ENCODE measurements at regions not wholly inside any gene's neighbourhood (a gene's known extent, or its start where the extent isn't known, plus 50 kb on each side); places are given as distances from the start of the nearest gene placed in this dataset.

DNA sequence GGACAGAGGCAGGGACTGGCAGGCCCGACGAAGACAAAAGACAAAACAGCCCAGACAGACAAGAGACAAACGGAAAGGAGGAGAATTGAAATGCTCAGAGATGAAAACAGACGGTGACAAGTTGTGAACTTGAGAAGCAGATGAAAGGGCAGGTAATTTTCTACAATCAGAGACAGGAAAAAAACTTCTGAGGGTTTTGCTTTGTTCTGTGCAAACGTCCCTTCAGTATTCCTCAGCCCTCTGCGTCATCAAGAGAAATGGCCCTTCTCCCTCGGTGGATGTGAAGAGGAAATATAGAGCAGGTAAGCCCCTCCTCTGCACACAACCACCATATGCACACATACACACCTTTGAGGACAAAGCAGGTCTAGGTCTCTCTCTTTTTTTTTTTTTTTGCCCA is 206.6 kb downstream of the UACA start:
- TF ChIP-seq NR2F6 (CRISPR knock-in tag; IDR thresholded peaks at IDR 0.05) = no peak
- TF ChIP-seq ZNF217 (CRISPR knock-in tag; IDR thresholded peaks at IDR 0.05) = no peak
- no peak for TF ChIP-seq ZKSCAN8 (CRISPR knock-in tag; IDR thresholded peaks at IDR 0.05)
- TF ChIP-seq KAT2B (IDR thresholded peaks at IDR 0.05; ENCODE audit: low read depth, low read length) = no peak
- no peak for TF ChIP-seq SMAD1 (IDR thresholded peaks at IDR 0.05; ENCODE audit: low read depth, low read length, partially characterized antibody)
- TF ChIP-seq MTF1 (CRISPR knock-in tag; IDR thresholded peaks at IDR 0.05; ENCODE audit: borderline replicate concordance) = no peak
- TF ChIP-seq MCM5 (IDR thresholded peaks at IDR 0.05; ENCODE audit: low read depth) = no peak
- TF ChIP-seq KAT7 (CRISPR knock-in tag; IDR thresholded peaks at IDR 0.05; ENCODE audit: borderline replicate concordance) = no peak
- no peak for TF ChIP-seq TCFL5 (CRISPR knock-in tag; conservative IDR thresholded peaks at IDR 0.05)
- no peak for TF ChIP-seq TOE1 (IDR thresholded peaks at IDR 0.05; ENCODE audit: borderline replicate concordance)
- no peak for TF ChIP-seq TOE1 (CRISPR knock-in tag; IDR thresholded peaks at IDR 0.05; ENCODE audit: borderline replicate concordance, low read depth)
- no peak for TF ChIP-seq ZNF764 (CRISPR knock-in tag; IDR thresholded peaks at IDR 0.05; ENCODE audit: low read depth)
- TF ChIP-seq MAFK (IDR thresholded peaks at IDR 0.05; ENCODE audit: low read length) = no peak
- no peak for TF ChIP-seq CBX3 (IDR thresholded peaks at IDR 0.05; ENCODE audit: borderline replicate concordance in 1 of 2, low read length in 2 of 2)
- TF ChIP-seq, protein P1, sequence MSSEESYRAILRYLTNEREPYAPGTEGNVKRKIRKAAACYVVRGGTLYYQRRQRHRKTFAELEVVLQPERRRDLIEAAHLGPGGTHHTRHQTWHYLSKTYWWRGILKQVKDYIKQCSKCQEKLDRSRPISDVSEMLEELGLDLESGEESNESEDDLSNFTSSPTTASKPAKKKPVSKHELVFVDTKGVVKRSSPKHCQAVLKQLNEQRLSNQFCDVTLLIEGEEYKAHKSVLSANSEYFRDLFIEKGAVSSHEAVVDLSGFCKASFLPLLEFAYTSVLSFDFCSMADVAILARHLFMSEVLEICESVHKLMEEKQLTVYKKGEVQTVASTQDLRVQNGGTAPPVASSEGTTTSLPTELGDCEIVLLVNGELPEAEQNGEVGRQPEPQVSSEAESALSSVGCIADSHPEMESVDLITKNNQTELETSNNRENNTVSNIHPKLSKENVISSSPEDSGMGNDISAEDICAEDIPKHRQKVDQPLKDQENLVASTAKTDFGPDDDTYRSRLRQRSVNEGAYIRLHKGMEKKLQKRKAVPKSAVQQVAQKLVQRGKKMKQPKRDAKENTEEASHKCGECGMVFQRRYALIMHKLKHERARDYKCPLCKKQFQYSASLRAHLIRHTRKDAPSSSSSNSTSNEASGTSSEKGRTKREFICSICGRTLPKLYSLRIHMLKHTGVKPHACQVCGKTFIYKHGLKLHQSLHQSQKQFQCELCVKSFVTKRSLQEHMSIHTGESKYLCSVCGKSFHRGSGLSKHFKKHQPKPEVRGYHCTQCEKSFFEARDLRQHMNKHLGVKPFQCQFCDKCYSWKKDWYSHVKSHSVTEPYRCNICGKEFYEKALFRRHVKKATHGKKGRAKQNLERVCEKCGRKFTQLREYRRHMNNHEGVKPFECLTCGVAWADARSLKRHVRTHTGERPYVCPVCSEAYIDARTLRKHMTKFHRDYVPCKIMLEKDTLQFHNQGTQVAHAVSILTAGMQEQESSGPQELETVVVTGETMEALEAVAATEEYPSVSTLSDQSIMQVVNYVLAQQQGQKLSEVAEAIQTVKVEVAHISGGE (CRISPR knock-in tag; IDR thresholded peaks at IDR 0.05) = no peak
- TF ChIP-seq ETS1 (conservative IDR thresholded peaks at IDR 0.05; ENCODE audit: control insufficient read depth, low read depth, low read length) = no peak
- TF ChIP-seq ELF4 (CRISPR knock-in tag; IDR thresholded peaks at IDR 0.05) = no peak
- TF ChIP-seq IRF2 (CRISPR knock-in tag; IDR thresholded peaks at IDR 0.05) = no peak
- no peak for TF ChIP-seq ZNF143 (CRISPR knock-in tag; IDR thresholded peaks at IDR 0.05)
- ChIA-PET CTCF (ENCODE audit: low intra/inter-chr PET ratio) (no interaction called here), POLR2A (no interaction called here)
- Histone ChIP-seq H3K27ac (ENCODE audit: extremely low read depth, low read depth, low read length) (no peak overlapping the region), H3K36me3 (ENCODE audit: control insufficient read depth, insufficient read depth, low read length) (no peaks in the 10 kb centered on the region), H3K79me2 (ENCODE audit: control insufficient read depth, insufficient read depth, low read length) (no peaks in the 10 kb centered on the region), H3K4me3 (no peak overlapping the region), H3K9ac (ENCODE audit: insufficient read depth in 1 of 2, low read depth in 2 of 2, low read length in 2 of 2) (no peak overlapping the region), H3K4me2 (ENCODE audit: insufficient read depth, low read length) (no peak overlapping the region), H3K9me3 (replicated peaks; ENCODE audit: control insufficient read depth, insufficient read depth, low read depth, low read length) (no peaks in the 10 kb centered on the region), H2AFZ (ENCODE audit: low read depth, low read length) (no peak overlapping the region), H3K4me1 (replicated peaks in 1 of 2; ENCODE audit: control insufficient read depth in 2 of 2, insufficient read depth in 2 of 2, low read length in 2 of 2) (no peaks in the 10 kb centered on the region), H3K9me1 (ENCODE audit: control insufficient read depth, insufficient read depth, low read length) (no peaks in the 10 kb centered on the region), H4K20me1 (replicated peaks; ENCODE audit: control insufficient read depth, insufficient read depth, low read length) (no peaks in the 10 kb centered on the region; the same call in none of the 2 replicates), H3K27me3 (ENCODE audit: control insufficient read depth in 2 of 2, insufficient read depth in 2 of 2, low read length in 2 of 2) (peaks cover 0 to 22% of the 10 kb centered on the region in 2 experiments; a peak in 3 of 5 replicates)
- in situ Hi-C loops (cut with MboI) (no loop called here), intact Hi-C loops (cut with micrococcal nuclease) (no loop called here)
- no peak for DNase-seq (ENCODE audit: extremely low read depth in 1 of 4, low spot score in 3 of 4)
- WGBS (ENCODE audit: insufficient coverage, low coverage, missing lambda C conversion rate) = 4% methylated on average over 7 of the region's 7 CpGs
- ATAC-seq = no peak
- BruUV-seq (replicated peaks) = no TSS peak
- no peak for FAIRE-seq
